ENCODE measurements at regions not wholly inside any gene's neighbourhood (a gene's known extent, or its start where the extent isn't known, plus 50 kb on each side); places are given as distances from the start of the nearest gene placed in this dataset.

- CTCF ChIA-PET, result no interaction called here
- intact Hi-C loops (cut with micrococcal nuclease; ENCODE audit: unreplicated experiment), result no loop called here
- Histone ChIP-seq H3K36me3 (ENCODE audit: control insufficient read depth, insufficient read depth, low read length) (no peaks in the 10 kb centered on the region), H3K4me3 (ENCODE audit: low read depth in 2 of 2, low read length in 2 of 2) (no peak overlapping the region), H3K27me3 (ENCODE audit: control insufficient read depth, insufficient read depth, low read length) (no peaks in the 10 kb centered on the region; the same call in 1 of the 2 replicates), H3K27ac (ENCODE audit: low read length) (no peak overlapping the region), H3K4me1 (ENCODE audit: control insufficient read depth, insufficient read depth, low read length) (no peaks in the 10 kb centered on the region), H3K9me3 (ENCODE audit: control insufficient read depth, insufficient read depth, low read depth, low read length) (no peaks in the 10 kb centered on the region)
- in situ Hi-C loops (cut with HindIII; ENCODE audit: low pct_unique_long_range_greater_than_20kb, low sequenced_read_pairs), result no loop called here
- no TSS peak for BruUV-seq (replicated peaks)
- POLR2A ChIA-PET, result interaction anchor here (0.6 kb wide), 1 partner anchor 94 kb away, joined by 4 read pairs; no protein-coding TSS in a partner anchor
- DNase-seq (ENCODE audit: low read depth, low spot score), result no peak
- no peak for ATAC-seq
- TF ChIP-seq TCF7L2 (IDR thresholded peaks at IDR 0.05; ENCODE audit: low read depth, low read length) (no peak), REST (IDR thresholded peaks at IDR 0.05; ENCODE audit: insufficient read depth in 1 of 2, low read depth in 2 of 2, low read length in 1 of 2) (no peak), POLR2AphosphoS5 (IDR thresholded peaks at IDR 0.05; ENCODE audit: low read depth, low read length) (no peak), SIN3A (IDR thresholded peaks at IDR 0.05; ENCODE audit: borderline replicate concordance, insufficient read depth, low read depth, low read length) (no peak)
- TF ChIP-seq, protein P1, sequence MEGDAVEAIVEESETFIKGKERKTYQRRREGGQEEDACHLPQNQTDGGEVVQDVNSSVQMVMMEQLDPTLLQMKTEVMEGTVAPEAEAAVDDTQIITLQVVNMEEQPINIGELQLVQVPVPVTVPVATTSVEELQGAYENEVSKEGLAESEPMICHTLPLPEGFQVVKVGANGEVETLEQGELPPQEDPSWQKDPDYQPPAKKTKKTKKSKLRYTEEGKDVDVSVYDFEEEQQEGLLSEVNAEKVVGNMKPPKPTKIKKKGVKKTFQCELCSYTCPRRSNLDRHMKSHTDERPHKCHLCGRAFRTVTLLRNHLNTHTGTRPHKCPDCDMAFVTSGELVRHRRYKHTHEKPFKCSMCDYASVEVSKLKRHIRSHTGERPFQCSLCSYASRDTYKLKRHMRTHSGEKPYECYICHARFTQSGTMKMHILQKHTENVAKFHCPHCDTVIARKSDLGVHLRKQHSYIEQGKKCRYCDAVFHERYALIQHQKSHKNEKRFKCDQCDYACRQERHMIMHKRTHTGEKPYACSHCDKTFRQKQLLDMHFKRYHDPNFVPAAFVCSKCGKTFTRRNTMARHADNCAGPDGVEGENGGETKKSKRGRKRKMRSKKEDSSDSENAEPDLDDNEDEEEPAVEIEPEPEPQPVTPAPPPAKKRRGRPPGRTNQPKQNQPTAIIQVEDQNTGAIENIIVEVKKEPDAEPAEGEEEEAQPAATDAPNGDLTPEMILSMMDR (IDR thresholded peaks at IDR 0.05), result no peak
Measured at GRCh38 chr7:112603673-112604072, 122.9 kb downstream of the LSMEM1 start.

GRCh38 chr7:112610636-112611035 lies 129.8 kb downstream of the LSMEM1 start:
- H3K27ac ChIP-seq (ENCODE audit: low read length), result no peak overlapping the region
- intact Hi-C loops (cut with micrococcal nuclease; ENCODE audit: unreplicated experiment), result no loop called here
- no peaks in the 10 kb centered on the region for H3K4me1 ChIP-seq (ENCODE audit: control insufficient read depth, insufficient read depth, low read length)
- BruUV-seq (replicated peaks), result no TSS peak
- no peak overlapping the region for H3K4me3 ChIP-seq (ENCODE audit: low read depth in 2 of 2, low read length in 2 of 2)
- DNase-seq (ENCODE audit: low read depth, low spot score), result no peak
- POLR2A ChIA-PET, result no interaction called here
- in situ Hi-C loops (cut with HindIII; ENCODE audit: low pct_unique_long_range_greater_than_20kb, low sequenced_read_pairs), result no loop called here
- CTCF ChIA-PET, result no interaction called here
- H3K9me3 ChIP-seq (ENCODE audit: control insufficient read depth, insufficient read depth, low read depth, low read length), result no peaks in the 10 kb centered on the region
- H3K36me3 ChIP-seq (ENCODE audit: control insufficient read depth, insufficient read depth, low read length), result no peaks in the 10 kb centered on the region
- TF ChIP-seq SIN3A (IDR thresholded peaks at IDR 0.05; ENCODE audit: borderline replicate concordance, insufficient read depth, low read depth, low read length), result no peak
- TF ChIP-seq, protein P1 (IDR thresholded peaks at IDR 0.05), result no peak
- TF ChIP-seq POLR2AphosphoS5 (IDR thresholded peaks at IDR 0.05; ENCODE audit: low read depth, low read length), result no peak
- TF ChIP-seq TCF7L2 (IDR thresholded peaks at IDR 0.05; ENCODE audit: low read depth, low read length), result no peak
- no peak for TF ChIP-seq REST (IDR thresholded peaks at IDR 0.05; ENCODE audit: insufficient read depth in 1 of 2, low read depth in 2 of 2, low read length in 1 of 2)
- no peak for ATAC-seq
- no peaks in the 10 kb centered on the region; the same call in 1 of the 2 replicates for H3K27me3 ChIP-seq (ENCODE audit: control insufficient read depth, insufficient read depth, low read length)

All from Panc1 (cell line).